GM19240 (cell line): ENCODE measurements at regions not wholly inside any gene's neighbourhood (a gene's known extent, or its start where the extent isn't known, plus 50 kb on each side); places are given as distances from the start of the nearest gene placed in this dataset.

Experiments used
- DNase-seq: peaks from one replicate; pipeline ENCODE4 v3.0.0; 2011; ENCODE audit warnings: low spot score; ENCODE audit not compliant: insufficient read length

DNA sequence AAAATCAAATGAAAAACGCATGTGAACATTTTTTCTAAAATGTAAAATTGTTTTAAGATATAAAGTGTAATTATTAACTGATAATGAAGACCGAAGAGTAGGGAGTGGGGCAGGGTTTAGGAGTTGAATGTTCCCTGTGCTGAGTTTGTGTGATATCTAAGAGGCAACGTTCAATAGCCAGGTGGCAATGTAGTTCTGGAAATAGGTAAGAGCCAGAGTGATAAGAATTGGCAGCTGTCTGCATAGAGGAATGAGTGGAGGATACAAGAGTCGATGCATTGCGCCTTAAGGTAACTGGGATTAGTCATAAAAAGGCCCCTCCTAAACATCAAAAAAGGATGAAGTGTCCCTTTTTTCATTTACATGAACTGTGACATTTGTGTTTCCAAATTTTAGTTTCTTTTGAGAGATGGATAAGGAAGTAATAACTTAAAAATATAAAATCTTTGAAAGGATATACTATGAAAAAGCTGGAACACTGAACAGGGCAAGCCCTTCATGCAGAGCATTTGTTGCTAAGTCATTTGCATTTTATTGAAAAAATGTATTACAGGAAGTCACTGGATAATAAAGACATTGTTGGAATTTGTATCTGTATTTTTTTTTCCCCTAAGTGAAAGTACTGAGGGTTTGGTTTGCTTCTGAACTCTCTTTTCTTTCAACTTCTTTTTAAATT is 659.3 kb downstream of the ACTL7B start:
- DNase-seq = no peak

DNA sequence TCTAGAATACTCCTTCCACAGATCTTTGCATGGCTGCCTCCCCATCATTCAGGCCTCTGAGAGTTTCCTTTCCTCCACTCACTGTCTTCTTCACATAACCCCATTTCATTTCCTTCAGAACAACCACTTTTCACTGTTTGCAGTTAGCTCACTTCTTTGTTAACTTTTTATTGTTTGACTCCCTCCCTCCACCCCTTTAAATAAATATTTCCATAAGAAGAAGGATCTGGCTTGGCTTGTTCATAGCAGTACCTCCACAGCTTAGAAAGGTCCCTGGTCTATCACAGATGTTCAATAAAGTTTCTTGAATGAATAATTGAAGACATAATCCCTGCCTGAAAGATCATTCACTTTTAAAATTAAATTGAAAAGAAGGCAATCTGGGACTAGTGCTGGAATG is 661.6 kb downstream of the ACTL7B start:
- no peak for DNase-seq

DNA sequence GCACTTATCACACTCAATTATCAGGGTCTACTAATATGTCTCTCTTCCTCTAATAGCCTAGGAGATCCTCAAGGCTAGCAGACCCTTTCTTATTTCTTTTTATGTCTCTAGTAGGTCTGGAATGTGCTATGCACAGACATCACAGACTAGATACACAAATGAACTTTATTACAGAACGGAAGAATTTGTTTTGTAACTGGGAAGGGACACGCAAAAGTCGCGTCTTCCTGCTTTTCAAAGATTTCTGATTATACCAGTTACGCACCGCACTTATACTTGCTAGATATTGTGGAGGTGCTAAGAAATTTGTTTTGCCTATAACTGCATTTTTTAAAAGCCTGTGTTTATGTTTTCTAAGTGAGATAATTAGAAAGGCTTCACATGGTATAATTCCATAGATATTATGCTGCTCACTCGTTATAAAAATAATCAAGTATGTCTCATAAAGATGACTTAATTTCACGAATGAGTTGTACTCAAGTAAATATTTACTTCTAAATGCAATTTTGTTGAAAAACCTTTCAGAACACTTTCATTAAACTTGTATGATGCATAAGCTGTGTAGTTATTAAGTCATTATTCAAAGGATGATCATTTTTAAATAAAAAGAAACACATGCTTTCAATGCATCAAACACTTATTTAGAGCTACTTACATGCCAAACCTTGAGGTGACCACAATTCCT is 662.6 kb downstream of the ACTL7B start:
- no peak for DNase-seq

DNA sequence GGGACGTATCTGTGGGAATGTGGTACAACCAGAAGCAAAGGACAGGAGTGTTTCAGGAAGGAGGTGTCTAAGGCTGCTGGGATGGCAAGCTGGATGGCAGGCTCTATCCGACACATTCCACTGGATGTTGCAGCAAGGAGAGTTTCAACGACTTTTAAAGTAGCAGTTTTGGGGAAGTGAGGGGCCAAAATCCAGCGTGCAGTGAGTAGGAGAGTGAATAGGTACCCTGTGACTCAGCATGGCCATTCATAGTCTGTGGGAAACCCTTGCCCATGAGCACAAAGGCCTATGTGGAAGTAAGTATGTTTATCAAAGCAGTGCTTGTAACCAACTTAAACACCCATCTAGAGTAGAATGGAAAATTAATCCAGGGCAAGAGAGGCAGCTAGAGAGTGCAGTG is 664.7 kb downstream of the ACTL7B start:
- DNase-seq = no peak

DNA sequence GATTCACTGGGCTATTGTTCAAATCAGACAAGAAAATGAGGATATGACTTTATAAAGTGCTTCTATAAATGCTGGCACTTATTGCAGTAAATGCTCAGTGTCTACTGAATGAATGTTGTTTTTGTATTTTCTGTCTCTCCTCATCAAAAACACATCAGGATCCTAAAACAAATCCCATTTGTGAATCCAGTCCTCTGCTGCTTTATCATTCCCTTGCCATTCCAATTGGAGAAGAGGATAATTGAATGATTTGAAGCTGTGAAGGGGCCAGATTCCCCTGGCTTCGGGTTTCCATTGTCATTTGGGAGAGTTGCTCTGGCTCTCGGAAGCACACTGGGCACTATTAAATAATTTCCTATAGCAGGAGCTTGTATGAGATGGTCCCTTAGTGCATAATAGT is 666.8 kb downstream of the ACTL7B start:
- no peak for DNase-seq

DNA sequence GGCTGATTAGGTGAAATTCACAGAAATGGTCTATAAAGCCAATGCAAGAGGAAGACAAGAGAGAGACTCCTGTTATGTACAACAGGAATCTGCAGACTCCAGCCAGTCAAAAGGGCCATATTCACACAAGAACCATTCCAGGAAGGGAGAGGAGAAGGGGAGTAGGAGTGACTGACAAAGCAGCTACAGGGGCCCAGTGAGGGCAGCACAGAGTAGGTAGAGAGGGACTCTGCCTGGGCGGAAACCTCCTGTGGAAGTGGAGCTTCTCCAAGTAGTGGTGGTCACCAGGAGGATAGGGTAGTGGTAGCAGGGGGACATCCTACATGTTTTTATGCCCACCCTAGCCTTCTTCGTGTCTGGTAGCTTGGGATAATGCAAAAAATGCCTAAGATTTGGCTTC is 667.3 kb downstream of the ACTL7B start:
- no peak for DNase-seq

DNA sequence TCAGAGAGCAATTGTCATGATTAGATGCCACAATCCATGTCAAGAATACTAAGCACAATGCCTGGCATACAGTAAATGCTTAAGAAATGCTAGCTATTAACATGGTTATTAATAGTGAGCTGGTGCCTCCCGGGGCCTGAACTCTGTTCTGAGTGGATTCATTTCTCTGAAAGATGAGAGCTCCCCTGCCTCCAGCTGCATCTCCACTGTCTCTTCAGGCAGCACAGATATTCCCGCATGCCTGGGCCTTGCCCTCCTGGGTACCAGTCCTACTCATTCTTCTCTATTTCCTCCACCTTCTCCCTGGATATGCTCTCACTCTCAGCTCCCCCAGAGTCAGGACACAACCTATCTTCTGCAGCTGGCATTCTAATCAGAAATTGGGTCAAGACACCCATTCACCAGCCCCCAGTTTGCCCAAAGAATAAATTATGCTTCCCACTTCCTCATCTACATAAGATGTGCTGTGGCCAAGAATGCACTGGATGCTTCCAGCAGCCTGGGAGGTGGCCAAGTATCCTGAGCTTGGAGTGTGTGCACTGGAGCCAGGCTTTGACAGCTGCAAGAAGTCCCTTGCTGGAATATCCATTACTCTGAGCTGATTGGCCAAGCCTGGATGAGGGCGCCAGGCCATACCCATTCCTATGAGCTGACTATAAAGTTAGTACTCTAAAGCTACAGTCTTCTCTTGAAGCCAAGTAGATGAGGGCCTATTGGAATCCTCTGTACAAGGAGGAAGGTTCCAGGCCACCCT is 669.0 kb downstream of the ACTL7B start:
- no peak for DNase-seq

DNA sequence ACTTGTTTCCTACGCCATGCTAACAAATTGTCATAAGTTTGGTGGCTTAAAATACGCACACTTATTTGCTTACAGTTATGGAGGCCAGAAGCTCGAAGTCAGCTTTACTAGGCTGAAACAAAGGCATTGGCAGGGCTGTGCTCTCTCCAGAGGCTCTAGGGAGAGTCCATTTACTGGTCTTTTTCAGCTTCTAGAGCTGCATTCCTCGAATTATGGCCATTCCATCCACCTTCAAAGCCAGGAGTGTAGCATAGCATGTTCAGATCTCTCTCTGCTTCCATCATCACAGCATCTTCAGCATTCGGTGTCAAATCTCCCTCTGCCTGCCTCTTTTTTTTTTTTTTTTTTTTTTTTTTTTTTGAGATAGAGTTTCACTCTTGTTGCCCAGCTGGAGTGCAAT is 670.2 kb downstream of the ACTL7B start:
- no peak for DNase-seq

DNA sequence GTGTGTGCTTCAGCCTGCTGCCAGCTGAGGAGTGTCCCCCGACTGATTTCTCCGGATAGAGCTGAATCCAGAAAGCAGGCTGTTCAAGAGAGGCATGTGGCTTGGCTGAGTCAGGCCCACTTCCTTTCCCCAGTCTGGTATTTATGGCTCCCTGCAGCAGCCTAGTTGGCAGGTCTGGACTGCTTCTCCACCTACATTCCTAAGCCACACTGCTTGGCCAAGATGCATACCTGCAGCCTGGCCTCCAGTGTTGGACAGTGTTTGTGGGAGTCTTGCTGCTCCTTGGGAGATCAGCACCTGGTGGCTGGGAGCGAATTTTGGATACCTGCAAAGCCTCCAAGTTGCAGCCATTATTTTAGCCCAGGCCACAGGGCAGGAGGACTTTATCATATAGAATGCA is 670.8 kb downstream of the ACTL7B start:
- no peak for DNase-seq

DNA sequence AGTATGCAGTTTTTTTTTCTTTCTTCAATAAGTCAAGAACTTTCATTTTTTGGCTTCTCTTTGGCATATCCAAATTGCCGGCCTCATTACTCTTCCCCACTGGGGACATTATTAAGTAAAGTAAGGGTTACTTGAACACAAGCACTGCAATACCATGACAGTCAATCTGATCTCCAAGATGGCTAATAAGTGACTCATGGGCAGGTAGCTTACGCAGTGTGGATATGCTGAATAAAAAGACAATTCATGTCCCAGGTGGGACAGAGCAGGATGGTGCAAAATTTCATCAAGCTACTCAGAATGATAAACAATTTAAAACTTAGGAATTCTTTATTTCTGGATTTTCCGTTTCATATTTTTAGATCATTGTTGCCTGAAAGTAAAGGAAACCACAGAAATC is 671.8 kb downstream of the ACTL7B start:
- no peak for DNase-seq

DNA sequence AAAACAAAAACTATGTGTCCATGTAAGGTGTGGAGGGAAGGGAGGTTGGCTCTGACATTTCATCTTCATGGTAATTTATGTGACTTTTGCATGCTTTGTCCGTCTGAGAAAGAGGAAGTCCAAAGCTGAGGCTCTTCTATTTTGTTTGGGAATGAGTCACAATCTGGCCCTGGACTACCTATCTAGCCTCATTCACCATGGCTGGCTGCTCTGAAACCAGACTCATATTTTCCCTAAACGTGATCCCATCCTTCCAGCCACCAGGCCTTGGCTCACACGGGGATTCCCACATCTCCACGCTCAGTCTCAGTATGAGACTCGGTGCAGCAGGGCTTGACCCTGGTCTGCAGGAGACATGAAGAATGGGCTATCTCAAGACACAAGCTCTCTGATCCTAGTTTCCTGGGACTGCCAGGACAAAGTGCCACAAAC is 672.8 kb downstream of the ACTL7B start:
- DNase-seq = no peak

DNA sequence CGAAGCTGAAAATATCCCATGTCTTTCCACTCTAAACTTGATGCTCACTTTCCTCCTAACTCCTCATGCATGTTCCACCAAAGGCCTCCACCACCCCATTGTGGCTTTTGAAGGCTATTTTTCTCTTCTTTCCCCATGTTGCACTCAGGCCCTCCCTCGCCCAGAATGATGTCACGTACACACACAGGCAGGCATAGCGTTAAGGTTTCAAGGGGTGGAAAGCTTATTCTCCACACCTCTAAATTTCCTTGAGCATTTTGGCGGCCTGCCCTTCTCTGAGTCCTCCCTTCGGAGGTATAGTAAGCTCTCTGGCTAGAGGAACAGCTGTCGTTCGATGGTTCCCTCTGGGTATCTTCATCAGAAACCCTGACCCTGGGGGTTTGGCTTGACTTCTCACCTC is 673.5 kb downstream of the ACTL7B start:
- no peak for DNase-seq

DNA sequence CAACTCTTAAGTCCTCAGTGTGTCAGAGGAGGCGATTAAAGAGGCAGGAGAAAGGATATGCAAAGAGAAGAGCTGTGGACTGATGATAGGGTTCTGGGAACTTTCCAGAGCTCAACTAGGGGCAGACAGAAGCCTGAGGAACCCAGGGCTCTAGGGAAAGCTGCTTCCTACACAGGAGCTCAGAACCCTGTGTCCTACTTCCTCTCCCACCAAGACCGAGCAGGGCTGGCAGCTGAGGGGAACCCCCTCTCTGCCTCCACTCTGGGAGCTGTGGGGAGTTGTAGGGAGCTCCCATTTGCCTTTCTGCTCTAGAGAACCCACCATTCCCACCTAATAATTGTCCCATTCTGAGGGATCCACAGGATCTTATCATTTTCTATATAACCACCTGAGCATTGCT is 674.3 kb downstream of the ACTL7B start:
- no peak for DNase-seq

DNA sequence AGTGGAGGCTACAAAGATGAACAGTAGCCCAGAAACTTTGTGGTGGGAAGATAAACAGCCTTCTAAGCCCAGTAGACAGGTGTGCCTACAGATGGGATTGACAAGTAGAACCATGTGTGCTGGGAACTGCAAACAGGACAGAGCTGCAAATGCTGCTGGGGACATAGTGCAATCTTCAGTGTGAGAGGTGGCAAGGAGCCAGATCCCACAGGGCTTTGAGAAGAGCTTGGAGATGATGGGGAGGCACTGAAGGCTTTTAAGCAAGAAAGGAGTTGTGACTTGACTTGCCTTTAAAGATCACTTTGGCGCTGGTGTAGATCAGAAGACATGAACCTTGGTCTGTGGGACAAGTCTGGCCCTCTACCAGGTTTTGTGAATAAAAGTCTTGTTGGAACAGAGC is 675.2 kb downstream of the ACTL7B start:
- no peak for DNase-seq

DNA sequence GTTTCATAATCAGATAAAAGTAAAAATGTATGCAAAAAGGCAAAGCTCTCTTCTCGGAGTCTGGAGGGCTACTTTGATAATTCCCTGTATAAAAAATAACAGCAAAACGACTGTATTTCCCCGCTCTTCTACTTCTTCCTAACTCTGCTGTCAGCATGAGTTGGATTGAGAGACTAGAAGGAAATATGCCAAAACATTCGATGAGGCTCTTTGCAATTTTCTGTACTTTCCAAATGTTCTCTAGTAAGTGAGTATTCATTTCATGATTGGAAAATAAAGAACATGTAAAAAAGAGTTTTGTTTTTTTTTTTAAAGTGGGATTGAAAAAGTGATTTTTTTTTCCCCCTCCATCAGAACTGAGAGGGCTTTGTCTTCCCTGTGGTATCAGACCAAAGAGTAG is 677.5 kb downstream of the ACTL7B start:
- DNase-seq = no peak

DNA sequence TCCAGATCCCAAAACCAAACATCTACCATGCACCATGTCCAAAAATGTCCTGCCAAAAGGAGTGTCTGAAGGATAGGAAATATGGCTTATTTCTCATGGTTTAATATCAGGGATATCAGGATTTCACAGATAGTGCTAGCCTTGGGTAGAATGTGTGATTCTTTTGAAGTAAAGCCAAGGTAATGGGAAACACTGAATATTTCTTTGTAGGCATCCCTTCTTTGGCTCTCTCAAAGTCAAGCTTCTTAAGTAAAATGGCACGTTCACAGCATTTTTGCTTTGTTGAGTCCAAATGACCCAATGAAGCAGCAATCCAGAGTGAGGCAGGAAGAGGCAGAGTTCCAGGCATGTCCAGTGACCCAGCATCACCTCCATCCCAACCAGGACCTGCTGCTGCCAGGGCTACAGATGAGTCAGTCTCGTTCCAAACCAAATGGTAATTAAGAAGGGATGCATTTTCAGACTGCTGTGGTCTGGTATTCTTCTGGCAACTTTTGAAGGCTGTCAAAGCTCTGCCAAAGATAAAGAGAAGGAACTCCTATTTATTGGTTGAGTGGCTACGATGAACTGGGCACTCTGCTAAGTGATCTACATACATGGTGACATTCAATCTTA is 678.8 kb upstream of the KLF4 start:
- DNase-seq = no peak

DNA sequence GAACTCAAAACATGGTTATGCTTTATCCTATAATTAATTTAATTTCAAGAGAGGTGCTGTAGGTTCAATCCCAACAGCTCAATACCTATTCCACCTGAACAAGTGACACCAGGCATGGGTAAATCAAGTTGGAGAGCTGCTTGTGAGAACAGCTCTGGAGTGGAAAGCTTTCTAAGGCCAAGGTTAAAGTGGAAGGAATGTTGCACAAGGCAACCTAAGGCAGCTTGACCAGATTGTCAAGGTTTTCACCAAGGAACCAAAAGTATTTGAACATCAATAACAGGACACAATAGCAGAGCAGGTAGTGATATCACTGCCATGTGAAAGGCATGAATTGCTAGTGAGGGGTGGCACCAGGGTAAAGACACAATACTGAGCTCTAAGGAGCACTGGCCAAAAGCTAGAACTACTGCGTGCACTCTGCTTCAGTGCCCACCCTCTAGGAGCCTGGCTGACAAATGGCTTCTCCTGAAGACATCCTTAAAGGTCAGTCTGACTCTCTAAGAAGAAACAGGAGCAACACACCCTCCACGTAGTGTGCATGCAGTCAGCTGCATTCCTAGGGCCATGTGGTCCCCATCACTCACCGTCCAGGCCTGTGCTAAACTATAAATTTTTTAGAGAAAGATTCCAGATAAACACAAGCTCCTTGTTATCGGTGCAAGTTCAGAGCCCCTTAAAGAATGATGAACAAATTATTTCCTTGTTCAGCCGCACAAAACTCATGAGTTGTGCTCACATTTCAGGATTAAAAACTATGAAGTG is 677.7 kb upstream of the KLF4 start:
- DNase-seq = no peak

DNA sequence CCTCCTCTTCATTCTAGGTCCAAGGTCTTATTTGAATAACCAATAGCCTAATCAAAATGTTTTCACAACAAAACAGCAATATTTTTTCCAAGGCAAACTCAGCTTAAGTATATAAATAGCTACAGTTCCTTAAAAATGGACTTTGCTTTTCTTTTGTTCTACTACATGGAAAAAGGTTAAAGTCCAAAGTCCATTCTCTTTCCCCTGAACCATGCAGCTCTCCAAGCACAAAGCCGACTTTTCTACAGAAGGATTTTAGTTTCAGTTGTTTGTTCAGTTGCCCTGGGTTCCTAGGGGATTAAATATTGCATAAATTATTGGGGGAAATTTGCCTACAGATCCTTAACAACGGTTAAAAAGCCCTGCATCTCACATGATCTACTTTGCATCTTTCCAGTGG is 677.0 kb upstream of the KLF4 start:
- no peak for DNase-seq

DNA sequence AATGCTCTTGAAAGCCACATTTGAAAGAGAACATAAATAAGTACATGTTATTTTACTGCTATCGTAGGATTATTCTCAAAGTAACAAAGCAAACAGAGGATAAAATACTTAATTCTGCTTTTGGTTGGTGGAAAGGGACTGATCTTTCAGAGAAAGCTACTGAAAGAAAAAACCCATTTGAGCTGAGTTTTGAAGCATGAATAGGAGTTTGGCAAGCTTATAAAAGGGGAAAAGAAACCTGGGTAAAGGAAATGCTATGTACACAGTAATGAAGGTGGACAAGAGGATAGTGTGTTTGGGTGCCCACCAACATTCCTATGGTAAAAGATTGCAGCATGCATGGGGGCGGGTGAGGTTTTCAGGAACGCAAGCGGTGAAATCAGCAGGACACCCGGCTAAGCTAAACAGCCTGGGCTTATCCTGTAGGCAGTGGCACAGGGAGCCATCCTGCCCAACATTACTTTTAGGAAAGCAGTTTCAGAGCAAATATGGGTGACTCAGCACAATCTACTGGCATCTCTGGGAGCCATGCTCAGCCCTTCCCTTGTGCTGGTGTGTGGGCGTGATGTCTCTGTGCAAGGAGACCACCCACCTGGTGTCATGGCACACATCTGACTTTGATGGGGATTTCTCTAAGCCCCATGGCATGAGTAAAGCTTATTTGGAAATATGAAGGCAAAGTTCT is 673.9 kb upstream of the KLF4 start:
- no peak for DNase-seq

DNA sequence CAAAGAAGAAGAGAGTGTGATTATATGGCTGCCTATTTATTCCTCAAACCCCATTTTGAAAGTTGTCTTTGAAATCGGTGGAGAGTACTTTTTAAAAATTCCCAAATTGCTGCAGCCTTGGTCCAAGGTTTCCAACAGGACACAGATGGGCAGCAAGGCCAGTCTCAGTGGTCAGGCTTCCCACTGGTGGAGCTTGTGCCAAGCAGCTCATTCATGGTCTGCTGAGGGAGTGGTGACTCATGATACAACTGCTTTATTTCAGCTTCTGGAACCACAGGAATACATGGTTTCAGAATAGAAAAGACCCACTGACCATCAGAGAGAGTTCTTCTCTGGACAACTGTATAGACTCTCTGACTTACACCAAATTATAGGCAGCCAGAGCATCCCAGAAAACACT is 673.1 kb upstream of the KLF4 start:
- DNase-seq = no peak

DNA sequence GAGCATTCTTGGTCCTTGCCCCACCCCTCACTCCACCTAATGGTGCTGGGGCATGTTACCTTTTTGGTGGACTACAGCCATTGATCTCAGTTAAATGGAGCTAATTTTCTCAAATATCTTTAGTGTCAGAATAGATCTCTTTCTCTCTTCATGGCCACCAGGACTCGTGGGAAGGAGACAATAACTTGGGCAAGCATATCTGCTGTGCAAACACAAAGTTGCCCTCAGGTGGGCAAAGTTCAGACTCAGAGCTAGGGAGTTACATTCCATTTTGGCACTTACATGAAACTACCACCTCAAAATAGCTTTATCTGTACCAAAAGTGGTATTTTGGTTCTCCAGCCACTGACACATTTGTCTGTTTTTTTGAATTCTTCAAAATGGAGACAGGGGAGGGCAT is 671.9 kb upstream of the KLF4 start:
- DNase-seq = no peak
